HUDEP-2 (cell line): ENCODE measurements at regions not wholly inside any gene's neighbourhood (a gene's known extent, or its start where the extent isn't known, plus 50 kb on each side); places are given as distances from the start of the nearest gene placed in this dataset.

ENCODE experiments used
- DNase-seq, 76 experiments: peaks; one replicate each; lab custom pipeline; 2025; ENCODE audit not compliant: unreplicated experiment in 76 of 76; lab: John Stamatoyannopoulos, UW

DNA sequence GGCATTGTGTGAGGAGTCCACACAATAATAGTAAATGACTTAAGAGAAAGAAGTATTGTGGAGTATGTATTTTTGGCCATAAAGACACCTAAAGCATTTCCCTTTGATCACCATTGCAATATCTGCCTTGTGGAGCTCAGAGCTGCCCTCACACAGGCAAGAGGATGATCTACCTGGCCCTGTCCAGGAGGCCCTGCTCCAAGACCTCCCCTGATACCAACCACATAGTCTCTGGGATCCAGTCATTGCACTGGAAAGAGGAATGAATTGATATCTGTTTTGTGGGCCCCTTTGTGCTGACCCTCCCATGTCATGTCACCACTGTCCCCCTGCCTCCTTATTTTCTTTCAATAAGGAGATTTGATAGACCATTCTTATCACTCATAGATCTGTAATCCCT lies 430.6 kb upstream of the TNP1 start:
- DNase-seq: no peak

GRCh38 chr2:217289907-217290280 lies 430.0 kb upstream of the TNP1 start:
- peak in 9 of 76 experiments; percentile 1 to 50 (median 11) for DNase-seq

DNA sequence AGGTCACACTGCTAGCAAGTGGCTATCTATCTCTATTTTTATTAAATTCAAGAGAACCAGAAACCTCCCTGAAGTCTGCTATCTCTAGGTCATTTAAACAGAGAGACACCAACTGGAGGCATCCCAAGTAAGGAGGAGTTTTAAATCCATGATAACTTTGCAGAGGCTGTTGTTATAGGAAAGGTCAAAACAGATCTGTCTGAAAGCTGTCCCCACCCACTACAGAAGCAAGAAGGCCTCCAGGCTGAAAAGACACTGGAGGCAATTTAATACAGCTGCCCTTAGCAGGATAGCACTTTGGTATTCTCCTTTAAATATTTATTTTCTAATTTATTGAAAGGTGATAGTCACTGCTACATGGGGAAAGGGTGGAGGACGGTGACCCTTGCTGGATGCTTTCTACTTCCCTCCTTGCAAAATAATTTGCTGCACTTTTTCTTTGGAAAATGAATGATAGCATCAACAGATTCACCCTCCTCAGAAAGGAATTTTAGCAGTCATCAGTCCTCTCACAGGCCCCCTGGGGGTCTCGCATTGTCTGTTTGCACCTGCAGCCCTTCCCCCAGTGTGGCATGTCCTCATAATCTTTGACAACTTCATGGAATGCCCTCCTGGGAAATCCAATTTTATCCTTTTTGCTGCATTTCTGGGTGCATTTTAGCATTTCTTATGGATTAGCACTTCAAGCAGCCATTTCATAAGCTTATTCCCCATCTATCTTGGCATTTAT lies 429.5 kb upstream of the TNP1 start:
- peak in 9 of 76 experiments; percentile 1 to 35 (median 6) for DNase-seq

DNA sequence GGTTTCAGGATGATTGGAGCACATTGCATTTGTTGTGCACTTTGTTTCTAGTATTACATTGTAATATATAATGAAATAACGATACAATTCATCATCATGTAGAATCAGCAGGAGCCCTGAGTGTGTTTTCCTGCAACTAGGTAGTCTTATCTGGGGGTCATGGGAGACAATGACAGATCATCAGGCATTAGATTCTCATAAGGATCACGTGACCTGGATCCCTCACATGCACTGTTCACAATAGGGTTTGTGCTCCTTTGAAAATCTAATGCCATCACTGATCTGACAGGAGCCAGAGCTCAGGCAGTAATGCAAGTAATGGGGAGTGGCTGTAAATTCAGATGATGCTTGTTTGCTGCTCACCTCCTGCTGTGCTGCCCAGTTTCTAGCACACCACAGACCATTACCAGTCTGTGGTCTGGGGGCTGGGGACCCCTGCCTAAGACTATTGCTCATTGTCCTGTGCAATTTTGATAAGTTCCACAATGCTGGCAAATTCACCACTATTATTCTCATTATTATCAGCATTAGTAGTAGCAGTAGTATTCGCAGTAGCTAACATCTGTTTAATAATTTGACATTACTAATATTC lies 428.7 kb upstream of the TNP1 start:
- no peak for DNase-seq

- DNase-seq: no peak
These were observed 427.0 kb upstream of the TNP1 start for GRCh38 chr2:217286833-217287232.

DNA sequence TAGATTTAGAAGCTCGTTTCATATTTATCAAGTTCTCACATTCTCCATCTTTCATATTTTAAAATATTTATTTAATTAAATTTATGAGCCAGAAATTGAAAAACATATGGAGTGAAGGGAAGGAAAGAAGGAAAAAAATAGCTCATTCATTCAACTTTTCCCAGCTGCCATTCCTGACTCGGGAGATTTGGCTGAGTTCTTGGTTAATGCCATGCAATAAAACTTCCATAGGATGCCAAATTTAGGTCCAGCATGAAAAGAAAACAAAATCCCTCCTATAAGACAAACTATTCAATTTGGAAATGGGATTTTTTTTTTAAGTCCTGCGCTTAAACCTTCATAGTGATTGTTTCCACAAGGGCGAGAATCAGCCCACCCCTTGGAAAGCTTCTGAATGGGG lies 426.1 kb upstream of the TNP1 start:
- DNase-seq: no peak

- no peak for DNase-seq
These were observed 423.6 kb upstream of the TNP1 start for GRCh38 chr2:217283460-217283859.

GRCh38 chr2:217282531-217282930 lies 422.7 kb upstream of the TNP1 start:
- no peak for DNase-seq

GRCh38 chr2:217279556-217279955 lies 419.7 kb upstream of the TNP1 start:
- no peak for DNase-seq

GRCh38 chr2:217279140-217279539 lies 419.3 kb upstream of the TNP1 start:
- no peak for DNase-seq

DNA sequence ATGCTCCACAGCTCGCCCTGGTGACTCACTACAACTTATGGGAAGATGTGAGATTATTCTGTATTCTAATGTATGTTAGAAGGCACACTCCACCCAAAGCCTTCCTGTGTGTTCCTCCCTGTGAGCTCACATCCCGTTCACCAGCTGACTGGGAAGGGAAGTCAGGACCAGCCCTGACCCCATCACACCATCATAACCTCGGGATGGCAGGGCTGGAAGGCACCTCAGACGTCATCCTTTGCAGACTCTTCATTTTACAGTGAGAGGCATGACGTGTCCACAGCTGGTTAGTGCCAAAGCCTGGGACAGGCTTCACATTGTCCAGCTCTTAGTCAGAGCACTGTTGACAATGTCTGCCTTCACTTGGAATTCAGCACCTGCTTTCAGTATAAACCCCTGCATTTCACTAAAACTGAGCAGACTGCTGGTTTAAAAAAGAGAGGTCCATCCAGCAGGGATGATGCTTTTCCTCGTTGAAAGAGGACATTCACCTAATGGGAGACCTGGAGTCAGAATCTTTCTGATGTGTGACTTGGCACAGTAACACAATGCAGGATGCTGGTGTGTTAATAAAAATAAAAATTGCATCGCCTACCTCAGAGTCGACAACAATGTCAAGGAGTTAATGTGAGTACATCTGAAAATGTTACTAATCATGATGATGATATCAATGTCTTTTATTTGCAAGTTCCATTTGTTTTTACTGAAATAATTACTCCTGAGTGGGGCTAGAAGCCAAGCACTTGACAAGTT lies 418.0 kb upstream of the TNP1 start:
- DNase-seq: no peak

DNA sequence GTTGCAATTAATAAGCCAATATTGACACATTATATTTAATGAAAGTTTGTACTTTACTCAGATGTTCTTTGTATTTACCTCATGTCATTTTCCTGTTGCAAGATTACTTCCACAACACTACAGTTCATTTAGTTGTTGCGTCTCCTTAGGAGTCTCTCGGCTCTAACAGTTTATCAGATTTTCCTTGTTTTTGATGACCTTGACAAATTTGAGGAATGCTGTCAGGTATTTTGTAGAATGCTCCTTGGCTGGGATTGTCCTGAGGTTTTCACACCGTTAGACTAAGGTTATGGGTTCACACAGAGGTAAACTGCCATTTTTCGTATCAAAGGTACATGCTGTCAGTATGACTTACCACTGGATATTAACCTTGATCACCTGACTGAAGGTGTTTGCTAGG lies 416.6 kb upstream of the TNP1 start:
- DNase-seq: no peak

DNA sequence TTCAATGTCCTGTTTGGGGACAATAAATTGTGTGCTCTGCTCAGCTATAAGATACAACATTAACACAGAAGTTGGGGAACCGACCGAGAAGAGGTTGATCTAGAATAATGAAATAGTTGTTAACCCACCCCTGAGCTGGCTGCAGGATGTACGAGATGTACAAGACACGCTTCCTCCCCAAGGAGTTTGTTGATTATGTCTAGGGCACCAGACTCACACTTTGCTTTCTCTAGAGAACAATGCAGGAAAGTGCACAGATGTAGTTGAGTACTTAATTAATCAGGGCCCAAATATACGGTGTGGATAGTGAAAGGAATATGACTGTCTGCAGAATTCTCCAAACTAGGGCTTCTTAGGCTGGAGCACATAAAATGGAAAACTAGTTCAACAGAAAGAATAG lies 415.2 kb upstream of the TNP1 start:
- no peak for DNase-seq

GRCh38 chr2:217274578-217274977 lies 414.7 kb upstream of the TNP1 start:
- DNase-seq: no peak

GRCh38 chr2:217273851-217274250 lies 414.0 kb upstream of the TNP1 start:
- DNase-seq: no peak

DNA sequence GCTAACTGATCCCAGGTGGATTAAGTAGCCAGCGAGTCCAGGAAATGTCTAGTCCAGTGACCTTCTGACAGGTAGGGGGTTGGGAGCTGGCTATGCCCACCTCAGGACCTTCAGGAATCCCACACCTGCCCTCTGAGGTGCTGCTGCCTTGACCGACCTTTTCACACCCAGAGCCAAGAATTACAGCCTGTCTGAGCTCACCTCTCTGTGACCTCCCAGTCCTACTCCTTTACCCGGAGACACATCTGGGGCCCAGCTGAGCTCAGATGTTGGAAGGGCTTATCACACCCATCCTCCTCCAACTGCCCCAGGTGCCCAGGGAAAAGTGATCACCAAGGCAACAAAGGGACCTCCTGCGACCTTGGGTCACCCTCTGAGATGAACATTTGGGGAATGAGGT lies 413.3 kb upstream of the TNP1 start:
- no peak for DNase-seq

DNA sequence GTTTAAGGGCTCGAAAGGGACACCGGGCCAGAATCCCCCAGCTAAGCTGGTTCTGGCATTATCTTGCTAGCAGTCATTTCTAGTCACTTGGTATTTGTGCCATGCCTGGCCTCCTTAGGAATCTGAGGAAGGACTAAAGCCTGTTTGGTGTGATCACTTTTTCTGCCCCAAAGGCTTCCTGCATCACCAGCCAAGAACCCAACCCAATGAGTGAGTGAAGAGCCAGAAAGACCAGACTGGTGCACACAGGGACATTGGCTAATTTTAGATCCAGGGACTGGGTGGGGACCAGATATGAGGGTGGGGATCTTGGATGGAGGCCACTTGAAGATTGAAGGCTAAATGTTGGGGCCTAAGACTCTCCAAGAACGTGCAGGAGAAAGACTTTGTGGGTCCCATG lies 411.9 kb upstream of the TNP1 start:
- no peak for DNase-seq

GRCh38 chr2:217270485-217271121 lies 410.7 kb upstream of the TNP1 start:
- no peak for DNase-seq

- DNase-seq: no peak
These were observed 410.0 kb upstream of the TNP1 start for GRCh38 chr2:217269701-217270484.

DNA sequence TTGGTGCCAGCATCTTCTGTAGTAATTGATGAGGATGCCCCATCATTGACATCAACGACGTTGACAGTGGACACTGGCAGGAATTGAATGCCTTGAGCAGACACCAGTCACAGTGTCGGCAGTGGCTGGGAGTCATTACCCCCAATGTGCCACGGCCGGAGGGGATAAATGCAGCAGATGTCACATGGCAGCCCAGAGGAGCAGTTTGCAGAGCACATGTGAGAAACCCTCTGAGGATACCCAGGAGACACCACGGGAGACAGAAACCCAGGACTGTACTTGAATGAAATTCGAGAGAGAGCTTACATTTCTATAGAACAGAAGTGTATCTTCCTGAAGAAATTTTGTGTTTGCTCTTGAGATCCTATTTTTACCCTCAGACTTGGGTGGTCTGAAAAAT lies 409.1 kb upstream of the TNP1 start:
- DNase-seq: no peak

DNA sequence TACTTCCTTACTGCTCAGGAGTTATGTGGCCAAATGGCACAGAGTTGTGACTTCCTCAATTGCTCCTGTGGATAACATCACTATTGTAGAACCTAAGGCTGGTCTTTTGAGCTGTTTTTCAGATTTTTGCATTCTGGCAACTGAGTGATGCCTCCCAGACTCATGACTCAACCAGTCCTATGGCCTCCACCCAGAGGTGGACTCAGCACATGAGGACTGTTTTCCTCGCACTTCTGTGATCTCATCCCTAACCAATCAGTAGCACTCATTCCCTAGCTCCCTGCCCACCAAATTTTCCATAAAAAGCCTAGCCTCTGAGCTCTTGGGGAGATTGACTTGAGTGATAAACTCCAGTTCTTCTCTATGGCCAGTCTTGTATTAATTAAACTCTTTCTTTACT lies 407.9 kb upstream of the TNP1 start:
- DNase-seq: no peak
